Heart left ventricle (tissue), 16 donors: ENCODE measurements at regions not wholly inside any gene's neighbourhood (a gene's known extent, or its start where the extent isn't known, plus 50 kb on each side); places are given as distances from the start of the nearest gene placed in this dataset.

ENCODE experiments used
- ATAC-seq, 4 donors: fragments of 200-7000 bp; cut with Tn5 transposase; one replicate each; pipeline ENCODE4 v1.9.1; 2020 to 2022; ENCODE audit warnings: moderate library complexity in 4 of 4, mild to moderate bottlenecking in 3 of 4, moderate number of reproducible peaks in 1 of 4
- DNase-seq, 5 donors: peaks; one replicate each; pipeline ENCODE4 v3.0.0-alpha.2; 2020
- H3K27ac ChIP-seq, 12 donors: fragments of 200-600 bp; sonication (generic) in 4 of 12; one replicate each; pipeline versions ENCODE4 v1.5.0 to v1.8.0; 2016 to 2022; ENCODE audit warnings: mild to moderate bottlenecking in 2 of 12
- H3K27me3 ChIP-seq, 9 donors: fragments of 200-600 bp; sonication (generic) in 2 of 9; one replicate each; pipeline versions ENCODE4 v1.5.1 to v1.8.0; 2016 to 2022; ENCODE audit warnings: mild to moderate bottlenecking in 3 of 9
- H3K36me3 ChIP-seq, 9 donors: fragments of 200-600 bp; sonication (generic) in 2 of 9; one replicate each; pipeline versions ENCODE4 v1.5.0 to v1.8.0; 2018 to 2022; ENCODE audit warnings: mild to moderate bottlenecking in 2 of 9
- H3K4me1 ChIP-seq, 12 donors: fragments of 200-600 bp; sonication (generic) in 4 of 12; one replicate each; pipeline versions ENCODE4 v1.5.0 to v1.8.0; 2016 to 2022; ENCODE audit warnings: mild to moderate bottlenecking in 3 of 12
- H3K4me3 ChIP-seq, 12 donors: fragments of 200-600 bp; sonication (generic) in 4 of 12; one replicate each; pipeline versions ENCODE4 v1.5.0 to v1.8.0; 2017 to 2022; ENCODE audit warnings: mild to moderate bottlenecking in 9 of 12, moderate library complexity in 4 of 12
- H3K9me3 ChIP-seq, 12 donors: fragments of 200-600 bp; sonication (generic) in 4 of 12; one replicate each; pipeline versions ENCODE4 v1.5.0 to v1.8.0; 2016 to 2022; ENCODE audit warnings: mild to moderate bottlenecking in 1 of 12
- POLR2A ChIP-seq, 2 donors: fragments of 450-650 bp; IDR thresholded peaks; one replicate each; pipeline ENCODE4 v1.6.1; 2017; ENCODE audit warnings: antibody characterized with exemption in 2 of 2, mild to moderate bottlenecking in 2 of 2, moderate library complexity in 2 of 2
- WGBS, 4 donors: extraction: QIAGEN DNeasy Blood & Tissue Kit in 2 of 4; methylation state at CpG; one replicate each; pipeline versions ENCODE4 v1.1.5 to v1.1.7; 2013 to 2018; 5-methylcytosine and 5-hydroxymethylcytosine counted together
- intact Hi-C, 10 donors: fragments of 100-400 bp; cut with DNase I; formaldehyde crosslinking; loops; one replicate each; pipeline versions ENCODE4 v1.11.1 to v1.14.2; 2022
- TF ChIP-seq, protein P1 (sequence below), 12 donors: fragments of 200-600 bp; sonication (generic) in 4 of 12; IDR thresholded peaks; one replicate each; pipeline versions ENCODE4 v1.5.0 to v1.8.0; 2018 to 2022; ENCODE audit warnings: antibody characterized with exemption in 12 of 12, mild to moderate bottlenecking in 5 of 12
- donor health status: ischemic (EF 13 %, LVEDD 7.1; RV severe dilation, severe dysfunction).
- donor health status: healthy with polysubstance abuse.
- donor health status: DM: no; HTN: yes; CAD: no.
- donor health status: DM: no; HTN: no; CAD: no.
- donor health status: ischemic (EF 25% LVEDD 6.9; RV normal size, moderate dysfunction).
- donor health status: ischemic (EF 25% LVEDD 5.7; RV mildly dilated, moderate dysfunction).
- donor health status: healthy.
- donor health status: DM: yes; HTN: yes; CAD: no.
- donor health status: ischemic (EF 35%, LVEDD 5.7; RV mildly dilated, moderate dysfunction).
- donor health status: nonischemic (EF 11% LVEDD 7.7; RV severe dilation, severe dysfunction).
- donor health status: DM: yes; HTN: yes; CAD: no.
- donor health status: PGD.
- donor health status: ischemic (EF 29% LVEDD 5.4; RV normal size, mild dysfunction).
- donor health status: nonischemic (EF 23%, LVEDD 6.1; RV moderate dilation, normal function).

DNA sequence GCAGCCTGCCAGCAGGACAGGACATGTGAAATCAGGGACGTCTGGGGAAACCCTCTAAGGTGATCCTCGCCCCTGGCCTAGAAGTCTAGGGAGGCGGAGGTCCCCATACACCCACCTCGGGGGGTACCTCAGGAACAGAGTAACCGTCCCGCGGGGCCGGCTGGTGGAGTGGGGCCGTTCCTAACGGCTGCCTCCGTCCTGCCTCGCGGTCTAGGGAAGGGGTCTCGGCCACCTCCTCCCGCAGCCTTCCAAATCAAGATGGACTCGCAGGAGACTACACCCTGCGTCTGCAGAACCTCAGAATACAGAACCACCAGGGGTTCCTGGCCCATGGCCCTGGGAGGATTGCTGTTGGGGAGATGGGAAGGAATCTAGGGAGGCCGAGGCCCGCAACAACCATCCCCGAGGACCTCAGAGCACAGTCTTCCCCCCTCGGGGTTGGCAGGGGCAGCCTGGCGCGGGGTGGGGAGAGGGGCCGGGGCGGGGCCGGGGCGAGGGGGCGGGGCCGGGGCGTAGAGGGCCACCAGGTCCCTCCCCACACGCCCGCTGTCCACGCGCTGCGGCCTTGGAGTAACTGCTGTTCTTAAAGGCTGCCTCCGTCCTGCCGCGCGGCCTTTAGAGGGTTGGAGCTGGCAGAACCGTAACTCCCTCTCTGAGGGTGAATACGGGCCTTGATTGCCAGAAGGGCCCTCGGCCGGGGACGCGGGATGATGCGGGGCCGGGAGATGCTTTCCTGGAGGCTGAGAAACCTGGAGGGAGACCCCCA, 89.0 kb upstream of the MLN start:
- H3K27ac ChIP-seq = no peak overlapping the region
- ATAC-seq = no peak
- H3K4me3 ChIP-seq = no peak overlapping the region
- H3K27me3 ChIP-seq = peaks cover 0 to 21% (median 4%) of the 10 kb centered on the region in 9 donors
- WGBS, 4 donors = 84 to 91% (median 90%) methylated on average over 34 to 47 of the region's 47 CpGs
- TF ChIP-seq, protein P1, sequence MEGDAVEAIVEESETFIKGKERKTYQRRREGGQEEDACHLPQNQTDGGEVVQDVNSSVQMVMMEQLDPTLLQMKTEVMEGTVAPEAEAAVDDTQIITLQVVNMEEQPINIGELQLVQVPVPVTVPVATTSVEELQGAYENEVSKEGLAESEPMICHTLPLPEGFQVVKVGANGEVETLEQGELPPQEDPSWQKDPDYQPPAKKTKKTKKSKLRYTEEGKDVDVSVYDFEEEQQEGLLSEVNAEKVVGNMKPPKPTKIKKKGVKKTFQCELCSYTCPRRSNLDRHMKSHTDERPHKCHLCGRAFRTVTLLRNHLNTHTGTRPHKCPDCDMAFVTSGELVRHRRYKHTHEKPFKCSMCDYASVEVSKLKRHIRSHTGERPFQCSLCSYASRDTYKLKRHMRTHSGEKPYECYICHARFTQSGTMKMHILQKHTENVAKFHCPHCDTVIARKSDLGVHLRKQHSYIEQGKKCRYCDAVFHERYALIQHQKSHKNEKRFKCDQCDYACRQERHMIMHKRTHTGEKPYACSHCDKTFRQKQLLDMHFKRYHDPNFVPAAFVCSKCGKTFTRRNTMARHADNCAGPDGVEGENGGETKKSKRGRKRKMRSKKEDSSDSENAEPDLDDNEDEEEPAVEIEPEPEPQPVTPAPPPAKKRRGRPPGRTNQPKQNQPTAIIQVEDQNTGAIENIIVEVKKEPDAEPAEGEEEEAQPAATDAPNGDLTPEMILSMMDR (IDR thresholded peaks at IDR 0.05) = no peak
- no peak for TF ChIP-seq POLR2A (IDR thresholded peaks at IDR 0.05)
- H3K4me1 ChIP-seq = peaks cover 0 to 13% (median 0%) of the 10 kb centered on the region in 12 donors
- no peaks in the 10 kb centered on the region for H3K36me3 ChIP-seq
- intact Hi-C loops = no loop called here
- no peaks in the 10 kb centered on the region for H3K9me3 ChIP-seq
- DNase-seq = no peak

DNA sequence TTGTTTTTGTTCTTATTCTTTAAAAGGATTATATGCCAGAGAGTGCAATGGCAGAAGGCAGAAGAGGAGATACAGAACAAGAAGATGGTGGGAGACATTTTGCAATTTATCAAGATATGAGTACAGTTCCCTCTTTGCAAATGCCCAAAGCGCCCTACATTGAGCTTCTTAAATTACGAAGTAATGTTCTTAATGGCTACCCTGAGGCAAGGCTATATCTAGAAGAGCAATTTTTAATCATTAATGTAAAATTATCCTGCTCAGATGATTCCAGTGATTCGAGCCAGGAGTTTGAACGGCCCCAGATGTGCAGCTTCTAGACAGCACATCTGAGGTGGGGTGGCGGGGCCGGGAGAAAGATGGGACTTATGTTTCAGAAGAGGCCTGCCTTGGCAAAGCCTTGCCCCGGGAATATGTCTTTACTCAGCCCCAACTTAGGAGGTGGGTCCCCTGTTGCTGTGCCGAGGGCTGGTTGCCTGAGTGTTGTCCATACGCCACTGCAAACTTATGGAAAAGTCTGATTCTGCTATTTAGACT, 84.9 kb upstream of the MLN start:
- H3K27me3 ChIP-seq = peaks cover 0 to 28% (median 4%) of the 10 kb centered on the region in 9 donors
- no peak overlapping the region for H3K27ac ChIP-seq
- H3K9me3 ChIP-seq = no peaks in the 10 kb centered on the region
- H3K36me3 ChIP-seq = no peaks in the 10 kb centered on the region
- H3K4me3 ChIP-seq = no peak overlapping the region
- no peak for TF ChIP-seq POLR2A (IDR thresholded peaks at IDR 0.05)
- TF ChIP-seq, protein P1 (IDR thresholded peaks at IDR 0.05) = no peak
- peaks cover 0 to 13% (median 7%) of the 10 kb centered on the region in 12 donors for H3K4me1 ChIP-seq
- no peak for ATAC-seq
- 75 to 80% (median 78%) methylated on average over 9 of the region's 9 CpGs for WGBS, 4 donors
- no peak for DNase-seq
- intact Hi-C loops = no loop called here

GRCh38 chr6:33888183-33888582, 84.4 kb upstream of the MLN start:
- ATAC-seq = no peak
- no peak for DNase-seq
- 77 to 83% (median 77%) methylated on average over 10 of the region's 10 CpGs for WGBS, 4 donors
- peaks cover 0 to 13% (median 7%) of the 10 kb centered on the region in 12 donors for H3K4me1 ChIP-seq
- no peak overlapping the region for H3K27ac ChIP-seq
- no peaks in the 10 kb centered on the region for H3K36me3 ChIP-seq
- intact Hi-C loops = no loop called here
- H3K27me3 ChIP-seq = peaks cover 0 to 28% (median 3%) of the 10 kb centered on the region in 9 donors
- H3K9me3 ChIP-seq = no peaks in the 10 kb centered on the region
- TF ChIP-seq POLR2A (IDR thresholded peaks at IDR 0.05) = no peak
- TF ChIP-seq, protein P1 (IDR thresholded peaks at IDR 0.05) = no peak
- H3K4me3 ChIP-seq = no peak overlapping the region

DNA sequence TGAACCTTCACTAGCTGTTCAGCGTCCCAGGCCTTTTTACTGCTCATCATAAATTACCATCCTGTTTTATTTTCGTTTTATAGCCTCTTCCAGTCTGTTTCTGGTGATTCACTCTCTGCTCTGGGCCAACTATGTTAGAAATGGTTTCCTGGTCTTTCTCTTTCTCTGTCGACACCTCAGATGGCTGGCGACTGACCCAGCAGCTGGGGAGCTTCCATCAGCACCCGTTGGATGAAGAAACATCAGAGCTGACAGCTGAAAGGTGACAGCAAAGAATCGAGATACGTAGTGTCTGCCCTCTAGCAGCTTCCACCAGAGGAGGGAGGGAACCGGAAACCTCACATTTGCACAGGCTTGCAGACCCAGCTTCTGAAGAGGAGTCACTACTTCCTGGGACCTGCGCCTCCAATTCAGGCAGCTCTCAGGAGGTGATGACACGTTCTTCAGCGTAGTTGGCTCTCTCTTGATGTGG, 82.9 kb upstream of the MLN start:
- Histone ChIP-seq H3K27me3 (peaks cover 0 to 29% (median 0%) of the 10 kb centered on the region in 9 donors), H3K36me3 (no peaks in the 10 kb centered on the region), H3K27ac (peak overlapping the region in 4 of 12 donors; percentile 1 to 34 (median 30)), H3K4me3 (no peak overlapping the region), H3K4me1 (peaks cover 0 to 20% (median 8%) of the 10 kb centered on the region in 12 donors), H3K9me3 (no peaks in the 10 kb centered on the region)
- peak; percentile 89 to 95 (median 93) for ATAC-seq
- TF ChIP-seq POLR2A (IDR thresholded peaks at IDR 0.05) = no peak
- TF ChIP-seq, protein P1 (IDR thresholded peaks at IDR 0.05) = no peak
- DNase-seq = peak; percentile 68 to 82 (median 76)
- intact Hi-C loops = no loop called here
- WGBS, 4 donors = 17 to 32% (median 24%) methylated on average over 11 of the region's 11 CpGs
